Fibroblast of skin of left biceps (primary cell): ENCODE measurements at regions not wholly inside any gene's neighbourhood (a gene's known extent, or its start where the extent isn't known, plus 50 kb on each side); places are given as distances from the start of the nearest gene placed in this dataset.
A peak's percentile ranks its signal among the peaks of the same experiment; 100 is the strongest.

ENCODE experiments used
- DNase-seq, 2 experiments: peaks; one replicate each; pipeline ENCODE4 v3.0.0-alpha.2; 2013; ENCODE audit warnings: low read depth in 2 of 2

DNA sequence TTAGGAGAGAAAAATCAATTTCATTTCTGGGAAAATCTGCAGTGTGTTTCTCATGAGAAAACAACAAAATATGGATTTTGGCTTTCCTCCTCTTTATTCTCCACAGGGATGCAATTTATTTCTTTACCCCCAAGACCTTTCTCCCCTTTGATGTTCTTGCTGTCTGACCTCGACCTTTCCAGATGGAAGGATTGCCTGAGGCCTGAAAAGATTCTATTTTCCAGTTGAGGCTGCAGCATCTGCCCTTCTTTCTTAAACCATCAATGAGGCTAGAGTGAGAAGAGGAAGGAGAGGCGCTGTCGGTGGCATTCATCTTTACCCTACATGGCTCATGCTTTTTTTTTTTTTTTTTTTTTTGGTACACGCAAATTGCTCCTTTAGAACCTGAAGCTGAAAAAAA is 344.2 kb upstream of the BTBD3 start:
- DNase-seq: no peak

DNA sequence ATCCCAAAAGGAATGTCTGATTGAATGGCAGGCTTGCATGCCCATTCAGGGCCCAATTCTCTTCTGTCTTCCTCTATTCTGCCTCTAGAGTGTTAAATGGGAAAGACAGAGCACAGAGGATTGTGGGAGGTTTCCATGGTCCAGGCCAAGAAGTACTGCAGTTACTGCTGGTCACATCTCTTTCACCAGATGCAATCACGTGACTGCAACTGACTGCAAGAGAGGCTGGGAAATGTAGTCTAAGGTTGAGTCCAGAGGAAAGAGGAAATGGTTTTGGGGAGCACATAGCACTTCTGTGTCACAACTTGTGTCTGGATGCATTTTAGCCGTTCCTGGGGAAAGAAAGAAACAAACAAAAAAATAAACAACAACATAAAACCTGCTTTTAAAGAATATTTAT is 336.4 kb upstream of the BTBD3 start:
- no peak for DNase-seq

DNA sequence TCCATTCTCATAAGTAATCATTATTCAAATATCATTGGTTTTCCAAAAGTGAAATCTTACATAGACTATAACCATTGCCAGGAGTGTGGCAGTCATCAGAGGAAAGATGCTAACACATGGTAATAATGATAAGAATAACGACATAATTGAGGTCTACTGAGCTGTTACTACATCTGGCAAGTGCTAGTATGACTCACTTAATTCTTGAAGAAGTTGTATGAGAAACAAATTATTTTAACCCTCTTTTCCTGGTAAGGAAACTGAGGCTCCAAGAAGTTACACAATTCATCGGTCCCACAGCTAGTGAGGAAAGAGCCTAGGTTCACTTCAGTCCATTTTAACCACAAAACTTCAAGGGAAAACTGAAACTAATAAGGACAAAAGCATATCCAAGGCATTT is 335.6 kb upstream of the BTBD3 start:
- DNase-seq: peak; percentile 52 to 61

DNA sequence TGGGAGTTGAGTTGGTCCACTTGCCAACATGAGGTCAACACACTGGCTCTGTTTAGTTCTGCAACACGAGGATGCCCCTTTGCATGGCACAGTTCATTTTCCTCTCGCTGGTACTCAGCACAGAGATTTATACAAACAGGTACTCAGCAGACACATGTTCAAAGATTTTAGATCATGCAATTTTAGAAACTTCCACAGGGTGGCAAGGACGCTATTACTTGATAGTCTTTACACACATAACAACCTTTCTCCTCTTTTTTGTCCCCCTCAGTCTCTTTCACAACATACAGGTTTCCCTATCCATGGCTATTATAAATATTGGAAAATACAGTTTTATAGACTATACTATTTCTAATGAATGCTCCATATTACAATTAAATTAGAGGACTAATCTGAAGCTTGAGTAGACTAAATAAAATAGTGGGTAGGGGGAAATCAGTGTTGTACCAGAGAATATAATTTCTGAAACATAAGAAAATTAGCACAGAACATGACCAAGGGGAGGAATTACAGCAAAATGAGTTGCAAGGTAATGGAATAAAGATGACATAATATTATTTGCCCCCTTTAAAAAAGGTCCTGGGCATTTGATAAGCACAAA is 331.8 kb upstream of the BTBD3 start:
- DNase-seq: no peak

DNA sequence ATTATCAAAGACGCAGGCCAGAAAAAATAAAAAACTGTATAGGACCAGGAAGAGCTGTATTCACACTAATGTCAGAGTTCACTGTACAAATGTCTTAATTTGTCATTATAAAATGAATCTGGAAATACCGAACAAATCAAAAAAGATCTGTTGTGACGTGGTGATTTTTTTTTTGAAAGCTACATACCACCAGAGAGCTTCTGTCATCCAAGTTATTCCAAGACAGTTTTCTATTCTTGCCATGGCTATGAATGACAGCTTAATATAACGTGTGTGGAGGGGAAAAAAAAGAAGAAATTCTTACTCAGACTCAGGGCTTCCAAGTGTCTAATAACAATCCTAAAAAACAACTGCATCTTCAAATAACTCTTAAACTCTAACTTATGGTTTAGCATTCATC is 328.8 kb upstream of the BTBD3 start:
- no peak for DNase-seq

DNA sequence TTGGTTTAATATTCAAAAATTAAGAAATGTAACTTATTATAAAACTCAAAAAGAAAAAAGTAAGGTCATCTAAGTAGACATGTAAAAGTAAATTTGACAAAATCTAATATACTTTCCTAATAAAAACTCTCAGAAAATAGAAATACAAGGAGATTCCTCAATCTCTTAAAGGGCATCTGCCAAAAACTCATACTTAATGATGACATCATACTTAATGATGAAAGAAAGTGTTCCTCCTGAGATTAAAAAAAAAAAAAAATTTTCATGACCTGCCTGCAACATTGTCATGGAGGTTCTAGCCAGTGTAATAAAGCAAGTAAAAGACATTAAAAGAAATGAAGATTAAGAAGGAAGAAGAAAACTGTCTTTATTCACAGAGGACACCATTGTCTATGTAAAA is 325.7 kb upstream of the BTBD3 start:
- no peak for DNase-seq

DNA sequence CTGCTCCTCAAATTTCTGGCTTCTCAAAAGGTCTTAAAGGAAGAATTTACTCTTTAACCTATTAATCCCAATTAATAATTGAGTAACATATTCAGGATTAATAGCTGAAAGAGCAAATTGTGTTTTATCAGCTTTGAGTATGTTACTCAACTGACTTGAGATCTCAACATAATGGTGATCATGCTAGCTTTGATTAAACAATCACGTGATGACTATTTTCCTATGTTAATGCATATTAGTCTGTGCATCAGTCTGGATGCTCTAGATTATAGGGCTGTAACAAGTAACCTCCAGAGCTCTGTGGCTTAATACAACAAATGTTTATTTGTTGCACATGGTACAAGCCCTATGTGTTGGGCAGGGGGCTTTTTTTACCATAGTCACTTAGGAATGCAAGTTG is 313.4 kb upstream of the BTBD3 start:
- DNase-seq: no peak

DNA sequence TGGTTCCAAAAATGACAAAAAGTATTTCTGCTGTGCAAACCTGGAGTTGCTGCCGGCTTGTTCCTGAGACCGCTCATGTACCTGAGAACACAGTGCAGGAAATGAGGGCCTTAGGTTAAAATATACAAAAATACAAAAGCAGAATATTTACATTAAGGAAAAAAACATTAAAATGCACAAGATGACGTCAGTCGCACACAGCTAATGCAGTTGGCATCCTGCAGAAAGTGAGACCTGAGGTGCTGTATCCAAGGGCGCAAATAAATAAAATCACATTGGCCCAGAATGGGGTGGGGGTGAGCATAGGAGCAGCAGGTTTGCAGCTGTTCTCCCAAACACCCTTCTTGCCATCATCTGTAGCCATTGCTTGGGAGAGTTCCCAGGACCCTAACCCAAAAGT is 310.6 kb upstream of the BTBD3 start:
- DNase-seq: no peak

DNA sequence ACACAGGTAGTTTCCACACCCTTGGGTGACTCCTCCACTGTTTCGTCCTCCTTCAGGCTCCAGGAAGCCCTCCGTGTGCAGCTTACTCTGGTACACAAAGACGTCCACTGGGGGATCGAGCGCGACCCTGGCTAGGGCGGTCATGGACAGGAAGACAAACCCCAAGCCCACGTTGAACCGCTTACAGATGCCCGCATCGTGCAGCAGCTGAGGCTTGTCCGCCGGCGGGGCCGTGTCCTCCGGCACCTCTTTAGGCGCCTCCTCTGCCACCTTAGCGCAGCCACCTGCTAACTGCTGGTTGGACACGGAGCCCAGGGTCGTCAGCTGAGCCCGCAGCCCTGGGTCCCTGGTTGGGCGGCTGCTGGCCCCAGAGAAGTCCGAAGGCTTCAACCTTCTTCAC is 309.0 kb upstream of the BTBD3 start:
- DNase-seq: no peak

DNA sequence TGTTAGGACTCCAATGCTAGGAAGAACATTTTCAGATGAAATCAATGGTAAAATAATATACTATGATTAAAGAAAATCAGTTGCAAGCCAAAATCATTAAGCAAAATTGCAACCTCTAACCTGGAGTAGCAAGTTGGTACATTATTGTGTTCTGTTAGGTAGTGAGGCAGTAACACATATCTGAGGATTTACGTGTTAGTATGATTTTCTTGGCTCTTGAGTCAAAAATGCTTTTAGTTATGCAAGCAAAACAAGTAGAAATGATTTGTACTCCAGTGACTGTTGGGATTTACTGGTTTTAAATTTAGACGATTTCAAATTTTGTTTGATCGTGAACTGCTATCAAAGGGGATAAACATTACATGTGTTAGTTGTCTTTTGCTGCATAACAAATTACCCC is 293.0 kb upstream of the BTBD3 start:
- no peak for DNase-seq

DNA sequence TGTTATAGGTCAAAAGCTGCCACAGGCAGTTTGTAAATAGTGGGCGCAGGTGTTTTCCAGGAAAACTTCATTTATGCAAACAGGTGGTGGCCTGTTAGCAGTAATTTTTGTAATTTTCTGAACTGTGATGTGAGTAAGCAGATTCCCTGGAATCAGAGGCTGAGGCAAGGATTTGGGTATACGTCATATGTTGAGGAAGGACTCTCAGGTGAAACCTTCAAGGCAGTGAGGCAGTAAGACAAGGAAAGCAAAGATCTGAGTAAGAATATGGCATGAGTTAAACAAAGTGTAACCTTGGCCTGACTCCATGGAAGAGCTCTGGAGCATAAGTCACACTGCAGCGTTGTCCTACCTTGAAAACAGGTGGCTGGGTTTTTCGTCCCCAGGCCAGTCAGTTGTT is 291.1 kb upstream of the BTBD3 start:
- DNase-seq: no peak

DNA sequence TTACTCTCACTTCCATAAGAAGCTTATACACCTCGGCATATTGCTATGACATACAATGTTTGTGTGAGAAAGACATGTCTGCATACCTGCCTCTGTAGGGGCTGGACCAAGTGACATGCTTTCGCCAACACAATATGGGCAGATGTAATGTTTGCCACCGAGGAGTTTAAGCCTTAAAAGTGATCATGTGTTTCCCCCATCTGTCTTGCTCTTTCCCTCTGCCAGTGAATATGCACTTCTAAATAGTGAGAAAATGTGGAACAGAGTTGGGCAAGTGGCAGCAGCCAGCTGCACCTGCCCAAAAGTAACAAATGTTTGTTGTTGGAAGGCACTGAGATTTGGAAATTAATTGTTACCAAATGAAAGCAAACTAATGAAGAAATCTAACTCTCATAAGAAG is 274.8 kb upstream of the BTBD3 start:
- no peak for DNase-seq

DNA sequence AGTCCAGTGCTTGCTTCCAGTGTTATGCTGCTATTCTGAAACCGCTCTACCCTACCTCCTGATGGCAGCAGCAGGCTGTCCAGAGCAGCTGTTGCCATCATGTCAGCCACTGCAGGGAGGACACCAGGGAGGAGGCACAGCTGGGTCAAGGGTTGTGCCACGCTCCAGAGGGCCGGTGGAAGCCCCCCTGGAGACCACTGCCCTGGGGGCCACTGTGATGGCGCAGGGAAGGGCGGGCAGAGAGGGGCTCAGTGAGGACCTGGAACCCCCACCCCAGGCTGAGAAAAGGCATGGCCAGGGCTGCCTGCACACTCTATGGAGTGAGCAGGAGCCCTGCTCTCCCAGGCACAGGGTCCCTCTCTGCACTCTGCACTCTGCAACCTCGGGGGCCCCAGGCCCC is 271.3 kb upstream of the BTBD3 start:
- DNase-seq: no peak

DNA sequence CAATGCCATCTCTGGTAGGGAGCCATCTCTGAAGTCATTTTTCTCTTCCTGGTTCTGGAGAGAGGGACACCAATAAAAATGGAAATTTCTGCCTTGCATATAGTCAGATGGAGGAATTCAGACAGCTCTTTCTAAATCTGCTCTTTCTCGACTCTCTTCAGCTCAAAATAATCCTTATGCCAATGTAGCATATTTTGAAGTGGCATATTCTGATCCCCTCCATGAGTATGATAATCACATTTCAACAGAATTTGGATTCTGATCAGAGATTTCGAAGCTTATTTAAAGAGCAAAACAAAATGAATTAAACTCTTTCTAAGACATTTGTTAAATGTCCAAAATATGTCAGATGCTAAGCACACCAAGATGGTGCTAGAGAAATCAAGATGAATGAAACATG is 267.1 kb upstream of the BTBD3 start:
- DNase-seq: no peak

DNA sequence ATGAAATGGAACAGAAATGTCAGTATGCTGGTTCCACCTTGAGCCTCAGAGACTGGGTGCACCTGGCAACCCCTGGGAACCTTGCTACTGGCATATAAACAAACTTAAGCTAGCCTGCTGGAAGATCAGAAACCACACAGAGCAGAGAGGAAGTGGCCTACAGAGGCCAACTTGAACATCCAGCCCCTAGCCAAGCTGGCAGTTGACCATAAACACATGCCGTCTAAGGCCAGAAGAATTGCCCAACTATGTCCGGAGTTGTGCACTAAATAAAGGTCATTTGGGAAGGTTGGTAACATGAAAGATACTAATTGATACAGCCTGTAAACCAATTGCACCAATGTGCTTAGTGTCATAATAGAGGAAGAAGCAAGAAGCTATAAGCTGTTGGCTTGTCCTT is 266.6 kb upstream of the BTBD3 start:
- no peak for DNase-seq

DNA sequence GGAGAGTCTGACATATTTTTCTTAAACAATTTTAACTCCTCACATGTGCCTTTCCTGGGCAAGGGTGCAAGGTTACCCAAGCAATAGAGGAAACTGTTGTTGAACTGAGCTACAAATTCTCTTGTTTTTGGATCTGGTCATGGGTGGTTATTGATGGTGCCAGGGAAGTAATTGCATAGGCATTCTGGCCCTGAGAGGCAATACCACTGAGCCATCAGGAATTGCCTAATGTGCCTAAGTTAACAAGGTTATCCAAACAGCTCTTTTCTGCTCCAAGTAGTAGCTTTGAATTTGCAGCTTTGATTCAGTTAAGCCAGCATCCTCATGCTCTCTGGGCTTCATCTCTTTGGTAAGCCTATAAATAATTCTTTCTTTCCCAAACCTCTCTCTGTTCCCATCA is 266.0 kb upstream of the BTBD3 start:
- no peak for DNase-seq

DNA sequence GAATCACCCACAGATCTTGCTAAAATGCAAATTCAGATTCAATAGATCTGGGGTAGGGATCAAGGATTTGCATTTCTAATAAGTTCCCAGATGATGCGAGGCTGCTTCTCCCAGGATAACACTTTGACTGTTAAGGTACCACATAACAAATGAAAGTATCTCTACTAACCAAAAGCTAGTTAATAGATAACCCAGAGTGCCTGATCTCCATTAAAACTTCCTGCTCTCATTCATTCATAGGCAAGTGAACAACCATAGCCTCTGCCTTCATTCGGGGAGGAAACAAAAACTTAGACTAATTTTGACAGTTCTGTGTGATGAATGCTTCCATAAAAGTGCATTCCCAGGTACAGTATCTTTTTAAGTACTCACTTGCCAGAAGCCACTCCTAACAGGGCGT is 265.6 kb upstream of the BTBD3 start:
- no peak for DNase-seq

DNA sequence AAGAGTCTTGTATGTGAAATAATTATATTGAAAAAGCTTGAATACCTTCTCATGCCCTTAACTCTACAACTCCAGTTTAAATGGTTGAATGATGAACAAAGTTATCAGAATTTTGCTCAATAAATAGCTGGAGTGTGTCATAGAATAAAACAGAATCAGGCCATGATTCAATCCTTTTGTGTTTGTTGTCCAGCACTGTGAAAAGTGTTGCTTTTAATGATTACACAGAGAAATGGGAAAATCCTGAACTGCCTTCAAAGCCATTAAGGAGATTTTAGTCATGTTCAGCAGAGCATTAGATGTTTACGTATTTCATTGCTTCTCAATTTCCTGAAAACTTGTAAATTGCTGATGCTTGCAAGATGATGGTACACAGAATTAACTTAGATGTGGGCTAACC is 262.9 kb upstream of the BTBD3 start:
- DNase-seq: no peak

DNA sequence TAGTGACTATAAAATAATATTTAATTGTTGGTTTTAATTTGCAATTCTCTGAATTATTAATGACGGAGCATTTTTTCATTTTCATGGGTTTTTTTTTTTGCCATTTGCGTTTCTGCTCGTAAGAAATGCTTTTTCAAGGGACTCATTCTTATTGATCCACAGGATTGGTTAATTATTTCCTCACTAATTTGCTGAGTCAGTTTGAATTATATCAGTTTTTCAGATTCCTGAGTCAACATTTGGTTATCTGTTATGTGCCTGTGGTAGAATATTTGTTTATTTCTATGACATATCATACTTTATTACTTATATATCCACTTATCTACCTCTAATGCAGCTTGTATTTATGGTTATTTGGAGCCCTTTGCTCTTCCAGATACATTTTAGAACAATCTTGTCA is 257.0 kb upstream of the BTBD3 start:
- DNase-seq: no peak

DNA sequence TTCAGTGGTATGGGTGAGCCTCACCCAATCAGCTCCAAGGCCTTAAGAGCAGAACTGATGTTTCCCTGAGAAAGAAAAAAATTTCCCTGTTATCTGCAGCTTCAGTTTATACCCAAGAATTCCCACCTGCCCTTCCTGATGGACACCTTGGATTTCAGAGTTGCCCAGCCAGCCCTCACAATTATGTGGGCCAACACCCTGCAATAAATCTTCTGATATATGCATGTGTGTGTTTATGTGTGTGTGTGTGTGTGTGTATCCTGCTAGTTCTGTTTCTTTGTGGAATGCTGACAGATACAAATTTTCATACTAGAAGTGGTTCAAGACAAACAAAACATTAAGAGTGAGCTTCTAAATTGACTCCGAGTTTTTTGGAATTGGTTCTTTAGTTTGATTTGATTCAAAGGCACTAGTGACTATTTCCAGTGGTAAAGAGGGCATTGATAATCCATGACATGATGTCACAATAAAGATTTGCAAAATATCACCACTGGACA is 246.6 kb upstream of the BTBD3 start:
- no peak for DNase-seq

DNA sequence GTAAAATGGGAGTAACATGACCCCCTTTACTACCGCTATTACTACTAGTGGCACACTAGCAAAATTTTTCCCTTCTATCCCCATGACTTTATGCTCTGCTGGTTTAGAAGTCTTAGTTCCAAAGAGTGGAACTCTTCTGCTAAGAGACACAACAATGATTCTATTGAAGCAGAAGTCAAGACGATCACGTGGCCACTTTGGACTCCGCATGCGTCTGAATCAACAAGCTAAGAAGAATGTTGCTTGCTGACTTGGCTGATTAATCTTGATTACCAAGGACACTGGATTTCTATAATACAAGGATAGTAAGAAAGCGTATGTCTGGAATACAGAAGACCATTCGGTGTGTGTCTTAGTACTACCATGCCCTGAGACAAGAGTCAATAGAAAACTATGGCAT is 244.7 kb upstream of the BTBD3 start:
- no peak for DNase-seq

DNA sequence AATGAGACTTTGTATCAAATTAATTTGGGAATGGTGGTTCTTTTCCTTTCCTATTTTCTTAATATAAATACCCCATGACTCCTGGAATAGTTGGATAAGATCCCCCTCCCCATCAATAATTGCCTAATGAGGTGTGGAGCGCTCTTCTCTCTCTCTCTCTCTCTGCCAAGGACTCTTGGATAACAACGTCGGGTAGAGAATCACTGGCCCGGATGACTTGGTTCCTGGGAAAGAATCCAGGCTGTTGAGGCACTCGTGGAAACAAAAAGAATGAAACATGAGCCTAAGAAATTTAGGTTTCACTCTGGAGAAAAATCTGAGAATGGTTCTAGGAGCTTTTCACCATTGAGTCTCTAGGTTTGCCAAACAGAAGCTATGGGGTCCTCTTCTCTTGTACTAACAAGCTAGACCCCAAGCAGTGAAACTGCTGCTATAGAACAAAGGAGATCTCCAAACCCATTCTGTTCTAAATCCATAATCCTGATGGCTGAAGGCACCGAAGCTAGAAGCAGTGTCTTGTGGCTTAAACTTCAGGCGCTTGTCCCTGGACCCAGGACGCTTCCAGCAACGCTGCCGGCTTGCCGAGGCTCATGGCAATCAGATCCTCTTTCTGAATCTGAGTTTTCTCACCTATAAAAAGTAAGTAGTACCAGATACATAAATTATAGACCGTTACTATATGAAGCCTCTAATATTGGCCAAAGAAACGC is 241.6 kb upstream of the BTBD3 start:
- no peak for DNase-seq

DNA sequence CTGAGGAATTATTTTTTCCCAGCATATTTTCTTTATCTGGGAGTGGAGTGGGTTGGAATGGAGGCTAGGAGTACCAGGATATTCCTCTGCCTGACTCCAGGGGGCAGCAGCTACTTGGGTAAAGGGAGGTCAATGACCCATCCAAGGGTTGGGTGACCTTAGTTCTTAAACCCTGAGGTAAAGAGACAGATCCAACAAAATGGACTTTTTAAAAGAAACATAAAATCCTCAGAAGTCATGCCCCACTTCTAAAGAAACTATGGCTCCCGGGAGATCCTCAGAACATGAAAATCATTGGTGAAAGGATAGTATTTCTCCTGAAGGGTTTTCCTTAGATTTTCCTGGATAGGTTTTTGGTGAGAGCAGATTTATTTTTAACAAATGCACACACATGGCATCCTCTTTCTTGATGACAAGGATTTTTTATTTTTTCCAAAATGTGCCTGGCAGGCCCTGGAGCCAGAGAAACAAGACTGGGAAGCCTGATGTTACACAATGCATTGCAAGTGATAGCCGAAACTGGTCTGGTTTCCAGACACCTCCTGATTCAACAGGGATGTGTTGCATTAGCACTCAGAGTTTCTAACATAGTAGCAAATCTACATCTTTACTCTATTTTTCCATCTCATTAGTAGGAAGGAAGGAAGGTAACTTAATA is 240.9 kb upstream of the BTBD3 start:
- no peak for DNase-seq
